LNCaP clone FGC (cell line): ENCODE measurements at regions not wholly inside any gene's neighbourhood (a gene's known extent, or its start where the extent isn't known, plus 50 kb on each side); places are given as distances from the start of the nearest gene placed in this dataset.

Experiments
- DNase-seq: peaks from one replicate; pipeline ENCODE4 v3.0.0-alpha.2; 2011; ENCODE audit warnings: low read depth
- H3K4me3 ChIP-seq: 2 replicates; pipeline ENCODE4 v1.5.1; 2011; ENCODE audit warnings: mild to moderate bottlenecking, low read depth, low read length, control low read depth
- CTCF ChIP-seq: IDR thresholded peaks from 2 replicates; pipeline ENCODE4 v1.5.1; 2012; ENCODE audit warnings: mild to moderate bottlenecking; ENCODE audit not compliant: control insufficient read depth, insufficient read depth; ENCODE audit errors: extremely low read depth

- TF ChIP-seq CTCF = no peak
- no peak for DNase-seq
- H3K4me3 ChIP-seq = no peak overlapping the region
These were observed 105.5 kb downstream of the FAT3 start for GRCh38 chr11:92330114-92330513.

GRCh38 chr11:92332986-92333385 lies 108.4 kb downstream of the FAT3 start:
- no peak overlapping the region for H3K4me3 ChIP-seq
- DNase-seq = no peak
- TF ChIP-seq CTCF = no peak

GRCh38 chr11:92340839-92341238 lies 116.2 kb downstream of the FAT3 start:
- TF ChIP-seq CTCF = peak; percentile 59
- H3K4me3 ChIP-seq = no peak overlapping the region
- no peak for DNase-seq

- no peak overlapping the region for H3K4me3 ChIP-seq
- TF ChIP-seq CTCF = no peak
- DNase-seq = no peak
These were observed 117.6 kb downstream of the FAT3 start for GRCh38 chr11:92342034-92342720.

GRCh38 chr11:92342886-92343285 lies 118.3 kb downstream of the FAT3 start:
- no peak overlapping the region for H3K4me3 ChIP-seq
- no peak for TF ChIP-seq CTCF
- DNase-seq = no peak

GRCh38 chr11:92346220-92346619 lies 121.6 kb downstream of the FAT3 start:
- no peak for DNase-seq
- TF ChIP-seq CTCF = no peak
- H3K4me3 ChIP-seq = no peak overlapping the region

- H3K4me3 ChIP-seq = no peak overlapping the region
- no peak for TF ChIP-seq CTCF
These were observed 122.8 kb downstream of the FAT3 start for GRCh38 chr11:92347454-92347853.

More at GRCh38 chr11:92347454-92347853, 122.8 kb downstream of the FAT3 start:
- no peak for DNase-seq
